ENCODE measurements at regions not wholly inside any gene's neighbourhood (a gene's known extent, or its start where the extent isn't known, plus 50 kb on each side); places are given as distances from the start of the nearest gene placed in this dataset.

- DNase-seq (ENCODE audit: extremely low spot score): no peak
- ChIA-PET POLR2A (no interaction called here), CTCF (no interaction called here)
- TF ChIP-seq, protein P1, sequence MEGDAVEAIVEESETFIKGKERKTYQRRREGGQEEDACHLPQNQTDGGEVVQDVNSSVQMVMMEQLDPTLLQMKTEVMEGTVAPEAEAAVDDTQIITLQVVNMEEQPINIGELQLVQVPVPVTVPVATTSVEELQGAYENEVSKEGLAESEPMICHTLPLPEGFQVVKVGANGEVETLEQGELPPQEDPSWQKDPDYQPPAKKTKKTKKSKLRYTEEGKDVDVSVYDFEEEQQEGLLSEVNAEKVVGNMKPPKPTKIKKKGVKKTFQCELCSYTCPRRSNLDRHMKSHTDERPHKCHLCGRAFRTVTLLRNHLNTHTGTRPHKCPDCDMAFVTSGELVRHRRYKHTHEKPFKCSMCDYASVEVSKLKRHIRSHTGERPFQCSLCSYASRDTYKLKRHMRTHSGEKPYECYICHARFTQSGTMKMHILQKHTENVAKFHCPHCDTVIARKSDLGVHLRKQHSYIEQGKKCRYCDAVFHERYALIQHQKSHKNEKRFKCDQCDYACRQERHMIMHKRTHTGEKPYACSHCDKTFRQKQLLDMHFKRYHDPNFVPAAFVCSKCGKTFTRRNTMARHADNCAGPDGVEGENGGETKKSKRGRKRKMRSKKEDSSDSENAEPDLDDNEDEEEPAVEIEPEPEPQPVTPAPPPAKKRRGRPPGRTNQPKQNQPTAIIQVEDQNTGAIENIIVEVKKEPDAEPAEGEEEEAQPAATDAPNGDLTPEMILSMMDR (IDR thresholded peaks at IDR 0.05; ENCODE audit: control extremely low read depth, extremely low read depth, low read depth, missing control alignments): no peak
These were observed 332.9 kb upstream of the SHH start for GRCh38 chr7:156145184-156145583.

DNA sequence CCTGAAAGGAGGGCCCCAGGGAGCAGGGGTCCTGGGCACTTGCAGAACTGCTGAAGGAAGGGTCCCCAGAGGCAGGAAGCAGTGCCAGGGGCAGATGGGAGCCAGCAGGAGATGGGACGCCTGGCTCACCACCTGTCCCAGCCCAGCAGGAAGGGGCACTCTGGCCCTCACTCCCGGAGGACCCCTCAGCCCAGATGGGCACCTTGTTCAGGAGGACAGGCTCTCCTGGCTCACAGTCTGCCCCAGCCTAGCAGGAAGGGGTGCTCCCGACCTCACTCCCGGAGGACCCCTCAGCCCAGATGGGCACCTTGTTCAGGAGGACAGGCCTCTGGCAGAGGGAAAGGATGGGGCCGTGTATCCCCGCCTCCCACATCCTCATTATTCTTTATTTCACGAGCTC, 331.4 kb upstream of the SHH start:
- ChIA-PET POLR2A (no interaction called here), CTCF (no interaction called here)
- DNase-seq (ENCODE audit: extremely low spot score): no peak
- TF ChIP-seq, protein P1 (IDR thresholded peaks at IDR 0.05; ENCODE audit: control extremely low read depth, extremely low read depth, low read depth, missing control alignments): no peak

GRCh38 chr7:156143158-156143557, 330.9 kb upstream of the SHH start:
- ChIA-PET POLR2A (no interaction called here), CTCF (no interaction called here)
- DNase-seq (ENCODE audit: extremely low spot score): no peak
- TF ChIP-seq, protein P1 (IDR thresholded peaks at IDR 0.05; ENCODE audit: control extremely low read depth, extremely low read depth, low read depth, missing control alignments): no peak

DNA sequence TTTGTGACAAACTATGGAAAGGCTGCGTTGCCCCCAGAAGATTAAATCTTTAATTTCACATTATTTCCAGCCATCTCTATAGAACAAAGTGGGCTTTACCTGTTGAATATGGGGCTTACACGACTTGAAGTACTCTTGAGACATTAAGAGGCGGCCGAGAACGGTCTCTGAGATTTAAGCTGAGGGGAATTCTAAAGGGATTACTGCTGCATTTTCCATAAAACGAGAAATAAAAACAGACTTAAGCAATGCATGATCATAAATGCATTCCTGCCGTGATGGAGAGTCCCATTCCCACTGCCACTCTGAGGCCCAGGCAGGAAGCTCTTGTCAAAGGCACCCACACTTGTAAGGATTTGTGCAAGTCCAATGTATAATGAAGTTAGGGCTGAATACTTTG, 329.7 kb upstream of the SHH start:
- no peak for DNase-seq (ENCODE audit: extremely low spot score)
- POLR2A ChIA-PET: no interaction called here
- CTCF ChIA-PET: no interaction called here
- TF ChIP-seq, protein P1 (IDR thresholded peaks at IDR 0.05; ENCODE audit: control extremely low read depth, extremely low read depth, low read depth, missing control alignments): no peak

GRCh38 chr7:156140896-156141295, 328.6 kb upstream of the SHH start:
- DNase-seq (ENCODE audit: extremely low spot score): no peak
- ChIA-PET POLR2A (no interaction called here), CTCF (no interaction called here)
- TF ChIP-seq, protein P1 (IDR thresholded peaks at IDR 0.05; ENCODE audit: control extremely low read depth, extremely low read depth, low read depth, missing control alignments): no peak

- CTCF ChIA-PET: no interaction called here
- POLR2A ChIA-PET: no interaction called here
- no peak for DNase-seq (ENCODE audit: extremely low spot score)
- TF ChIP-seq, protein P1 (IDR thresholded peaks at IDR 0.05; ENCODE audit: control extremely low read depth, extremely low read depth, low read depth, missing control alignments): no peak
These were observed 328.2 kb upstream of the SHH start for GRCh38 chr7:156140447-156140846.

DNA sequence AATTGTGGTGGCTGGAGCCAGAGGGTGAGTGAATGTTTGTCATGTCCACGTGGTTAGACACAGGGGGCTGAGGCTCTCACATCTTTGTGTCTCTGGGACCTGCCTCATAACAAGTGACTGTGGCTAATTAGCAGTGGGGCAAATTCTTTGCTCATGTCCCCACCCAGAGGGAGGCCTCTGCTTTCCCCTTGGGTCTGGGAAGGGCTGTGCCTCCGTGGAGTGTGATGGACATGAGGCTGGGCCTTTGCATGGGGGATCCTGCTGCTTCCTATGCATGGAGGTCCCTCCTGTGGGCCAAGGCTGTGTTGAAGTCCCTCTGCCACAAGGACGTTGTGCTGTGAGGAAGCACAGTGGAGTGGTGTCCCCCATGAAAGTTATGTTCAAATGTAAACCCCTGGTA, 327.4 kb upstream of the SHH start:
- TF ChIP-seq, protein P1 (IDR thresholded peaks at IDR 0.05; ENCODE audit: control extremely low read depth, extremely low read depth, low read depth, missing control alignments): no peak
- no peak for DNase-seq (ENCODE audit: extremely low spot score)
- ChIA-PET POLR2A (no interaction called here), CTCF (no interaction called here)
